Heart left ventricle (tissue), 13 donors: ENCODE measurements at regions not wholly inside any gene's neighbourhood (a gene's known extent, or its start where the extent isn't known, plus 50 kb on each side); places are given as distances from the start of the nearest gene placed in this dataset.

Source experiments
- CTCF ChIP-seq, 12 donors: fragments of 200-600 bp; sonication (generic) in 4 of 12; IDR thresholded peaks; one replicate each; pipeline versions ENCODE4 v1.5.0 to v1.8.0; 2018 to 2022; ENCODE audit warnings: antibody characterized with exemption in 12 of 12, mild to moderate bottlenecking in 5 of 12
- POLR2A ChIP-seq, 2 donors: fragments of 450-650 bp; IDR thresholded peaks; one replicate each; pipeline ENCODE4 v1.6.1; 2017; ENCODE audit warnings: antibody characterized with exemption in 2 of 2, mild to moderate bottlenecking in 2 of 2, moderate library complexity in 2 of 2
- donor health status: ischemic (EF 13 %, LVEDD 7.1; RV severe dilation, severe dysfunction).
- donor health status: DM: no; HTN: yes; CAD: no.
- donor health status: DM: no; HTN: no; CAD: no.
- donor health status: ischemic (EF 25% LVEDD 6.9; RV normal size, moderate dysfunction).
- donor health status: ischemic (EF 25% LVEDD 5.7; RV mildly dilated, moderate dysfunction).
- donor health status: ischemic (EF 35%, LVEDD 5.7; RV mildly dilated, moderate dysfunction).
- donor health status: nonischemic (EF 11% LVEDD 7.7; RV severe dilation, severe dysfunction).
- donor health status: DM: yes; HTN: yes; CAD: no.
- donor health status: PGD.
- donor health status: ischemic (EF 29% LVEDD 5.4; RV normal size, mild dysfunction).
- donor health status: nonischemic (EF 23%, LVEDD 6.1; RV moderate dilation, normal function).

GRCh38 chrX:76517544-76517943, 90.0 kb downstream of the MAGEE1 start:
- TF ChIP-seq CTCF (IDR thresholded peaks at IDR 0.05), result no peak
- TF ChIP-seq POLR2A (IDR thresholded peaks at IDR 0.05), result no peak
